WI38 (cell line): ENCODE measurements at regions not wholly inside any gene's neighbourhood (a gene's known extent, or its start where the extent isn't known, plus 50 kb on each side); places are given as distances from the start of the nearest gene placed in this dataset.
"Not testable (repeated sequence)": the region's sequence is repeated elsewhere in the genome, so short reads cannot be mapped to it uniquely, and the experiment has no call there.

Experiments
- H3K4me3 ChIP-seq: 2 replicates; pipeline ENCODE4 v1.5.1; 2011; ENCODE audit warnings: low read depth, mild to moderate bottlenecking, control low read depth, low read length
- CTCF ChIP-seq: IDR thresholded peaks from 2 replicates; pipeline ENCODE4 v1.5.1; 2012; ENCODE audit warnings: low read depth, mild to moderate bottlenecking, control low read depth, low read length

DNA sequence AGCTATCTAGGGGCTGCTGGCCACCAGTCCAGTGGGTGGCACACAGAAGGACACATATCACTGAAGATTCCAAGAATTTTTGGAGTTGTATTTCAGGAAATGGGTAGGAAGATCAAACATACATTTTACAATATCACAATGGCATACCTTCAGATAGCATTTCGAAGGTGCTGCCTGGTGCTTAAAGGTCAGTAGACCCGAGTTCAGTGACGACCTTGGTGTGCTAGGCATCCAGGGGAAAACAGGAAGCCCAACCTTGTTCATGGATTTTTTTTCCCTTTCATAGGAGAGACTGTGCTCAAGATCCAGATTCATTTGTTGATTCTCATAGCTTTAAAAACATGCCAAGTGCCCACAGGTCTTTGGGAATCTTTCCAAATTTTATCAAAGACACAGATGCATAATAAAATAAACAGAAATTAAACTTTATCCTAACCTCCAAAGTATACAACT lies 51.0 kb upstream of the RCBTB2 start:
- no peak for TF ChIP-seq CTCF
- no peak overlapping the region for H3K4me3 ChIP-seq

- TF ChIP-seq CTCF: no peak
- H3K4me3 ChIP-seq: no peak overlapping the region
Observed at GRCh38 chr13:48585456-48585840, 52.6 kb upstream of the RCBTB2 start.

- H3K4me3 ChIP-seq: no peak overlapping the region
- no peak for TF ChIP-seq CTCF
Observed at GRCh38 chr13:48586591-48587103, 53.8 kb upstream of the RCBTB2 start.

DNA sequence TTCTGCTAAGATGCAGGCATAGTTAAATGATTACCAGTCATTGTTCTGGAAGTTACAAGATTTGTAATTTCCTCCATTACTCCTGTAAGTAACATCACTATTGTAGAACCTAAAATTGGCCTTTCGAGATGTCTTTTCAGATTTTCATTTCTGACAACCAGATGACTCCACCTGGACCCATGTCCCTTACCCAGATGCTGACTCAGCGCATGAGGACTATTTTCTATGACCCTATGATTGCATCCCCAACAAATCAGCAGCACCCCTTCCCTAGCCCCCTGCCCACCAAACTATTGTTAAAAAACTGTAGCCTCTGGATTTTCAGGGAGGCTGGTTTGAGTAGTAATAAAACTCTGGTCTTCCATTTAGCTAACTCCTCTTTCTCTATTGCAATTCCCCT lies 55.2 kb upstream of the RCBTB2 start:
- TF ChIP-seq CTCF: no peak
- H3K4me3 ChIP-seq: no peak overlapping the region

- no peak overlapping the region for H3K4me3 ChIP-seq
Observed at GRCh38 chr13:48590141-48590901, 57.4 kb upstream of the RCBTB2 start.

DNA sequence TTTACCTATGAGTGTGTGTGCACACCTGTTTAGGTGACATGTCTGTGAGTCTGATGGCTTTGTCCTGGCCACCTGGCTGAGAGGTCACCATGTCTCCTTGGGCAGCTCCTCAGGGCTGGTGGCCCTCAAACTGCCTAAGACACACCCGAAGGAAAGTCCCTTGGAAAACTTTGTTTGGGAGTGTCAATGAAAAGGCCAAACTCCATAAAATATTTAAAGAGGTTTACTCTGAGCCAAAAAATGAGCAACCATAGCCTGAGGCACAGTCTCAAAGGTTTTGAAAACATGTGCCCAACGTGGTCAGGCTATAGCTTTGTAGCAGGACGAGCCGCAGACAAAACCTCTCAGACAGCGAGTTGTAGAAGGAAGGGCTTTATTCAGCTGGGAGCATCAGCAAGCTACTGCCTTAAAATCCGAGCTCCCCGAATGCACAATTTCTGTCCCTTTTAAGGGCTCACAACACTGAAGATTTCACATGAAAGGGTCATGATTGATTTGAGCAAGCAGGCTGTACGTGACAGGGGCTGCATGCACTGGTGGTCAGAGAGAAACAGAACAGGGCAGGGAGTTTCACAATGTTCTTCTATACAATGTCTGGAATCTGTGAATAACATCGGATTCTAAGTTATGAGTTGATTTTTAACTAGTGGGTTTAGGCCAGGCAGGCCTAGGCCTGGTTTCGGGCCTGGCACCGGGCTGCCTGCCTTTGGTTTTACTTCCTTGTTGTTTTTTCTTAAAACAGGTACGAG lies 58.4 kb upstream of the RCBTB2 start:
- not testable (repeated sequence) for H3K4me3 ChIP-seq

More at GRCh38 chr13:48590141-48590901, 57.4 kb upstream of the RCBTB2 start:
- TF ChIP-seq CTCF: no peak

- TF ChIP-seq CTCF: no peak
- H3K4me3 ChIP-seq: no peak overlapping the region
Observed at GRCh38 chr13:48591889-48592687, 59.2 kb upstream of the RCBTB2 start.
